CD4-positive, alpha-beta T cell treated with Interleukin-1 beta for 1 hour (primary cell): ENCODE measurements at regions not wholly inside any gene's neighbourhood (a gene's known extent, or its start where the extent isn't known, plus 50 kb on each side); places are given as distances from the start of the nearest gene placed in this dataset.
"Not testable (repeated sequence)": the region's sequence is repeated elsewhere in the genome, so short reads cannot be mapped to it uniquely, and the experiment has no call there.

Experiments
- DNase-seq, 2 donors: peaks; one replicate each; pipeline ENCODE4 v3.0.0-alpha.2; 2020 to 2022

DNA sequence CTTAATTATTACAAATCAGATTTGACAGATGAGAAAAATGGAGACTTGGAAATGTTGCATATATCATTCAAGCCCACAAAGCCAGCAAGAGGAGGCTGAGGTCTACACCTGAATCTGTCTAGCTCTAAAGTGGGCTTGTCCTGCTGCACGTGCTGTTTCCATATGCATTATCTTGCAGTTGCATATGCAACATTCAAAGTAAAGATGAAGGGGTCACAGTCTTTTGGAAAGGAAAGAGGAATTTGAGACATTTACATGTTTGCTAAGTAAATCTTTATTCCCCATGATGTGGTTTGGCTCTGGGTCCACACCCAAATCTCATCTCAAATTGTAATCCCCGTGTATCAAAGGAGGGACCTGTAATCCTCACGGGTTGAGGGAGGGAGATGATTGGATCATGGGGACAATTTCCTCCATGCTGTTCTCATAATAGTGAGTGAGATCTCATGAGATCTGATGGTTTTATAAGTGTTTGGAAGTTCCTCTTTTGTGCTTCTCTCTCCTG, 98.3 kb downstream of the BACH1 start:
- no peak for DNase-seq

DNA sequence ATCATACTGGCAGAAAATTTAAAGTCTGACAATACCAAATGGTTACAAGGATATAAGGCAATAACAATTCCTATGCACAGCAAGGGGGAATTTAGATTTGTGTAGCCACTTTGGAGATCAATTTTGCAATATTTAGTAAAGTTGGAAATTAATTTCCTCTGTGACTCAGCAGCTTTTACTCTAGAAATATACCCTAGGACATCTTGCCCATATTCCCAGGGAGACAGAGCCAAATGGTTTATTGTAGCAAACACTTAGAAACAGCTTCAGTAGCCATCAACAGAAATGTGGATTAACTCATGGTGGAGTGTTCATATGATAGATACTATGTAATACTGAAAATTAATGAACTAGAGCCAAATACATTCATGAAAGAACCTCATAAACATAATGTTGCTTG, 104.6 kb downstream of the BACH1 start:
- no peak for DNase-seq

DNA sequence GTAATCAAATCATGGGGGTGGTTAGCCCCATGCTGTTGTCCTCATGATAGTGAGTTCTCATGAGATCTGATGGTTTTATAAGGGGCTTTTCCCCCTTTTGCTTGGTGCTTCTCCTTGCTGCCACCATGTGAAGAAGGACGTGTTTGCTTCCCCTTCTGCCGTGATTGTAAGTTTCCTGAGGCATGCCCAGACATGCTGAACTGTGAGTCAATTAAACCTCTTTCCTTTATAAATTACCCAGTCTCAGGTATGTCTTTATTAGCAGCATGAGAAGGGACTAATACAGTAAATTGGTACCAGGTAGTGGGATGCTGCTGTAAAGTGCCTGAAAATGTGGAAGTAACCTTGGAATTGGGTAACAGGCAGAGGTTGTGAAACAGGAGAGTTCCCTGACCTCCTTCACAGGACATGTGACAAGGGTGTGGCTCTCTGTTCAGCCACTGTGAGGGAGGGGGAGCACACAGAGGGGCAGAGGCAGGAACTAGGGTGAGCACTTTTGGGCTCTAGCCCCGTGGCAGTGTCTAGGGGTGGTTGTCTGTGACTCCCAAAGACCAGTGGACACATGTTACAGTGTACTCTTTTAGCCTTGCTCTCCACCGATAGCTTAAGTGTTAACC, 105.3 kb downstream of the BACH1 start:
- DNase-seq = peak in 1 of 2 donors; percentile 47

DNA sequence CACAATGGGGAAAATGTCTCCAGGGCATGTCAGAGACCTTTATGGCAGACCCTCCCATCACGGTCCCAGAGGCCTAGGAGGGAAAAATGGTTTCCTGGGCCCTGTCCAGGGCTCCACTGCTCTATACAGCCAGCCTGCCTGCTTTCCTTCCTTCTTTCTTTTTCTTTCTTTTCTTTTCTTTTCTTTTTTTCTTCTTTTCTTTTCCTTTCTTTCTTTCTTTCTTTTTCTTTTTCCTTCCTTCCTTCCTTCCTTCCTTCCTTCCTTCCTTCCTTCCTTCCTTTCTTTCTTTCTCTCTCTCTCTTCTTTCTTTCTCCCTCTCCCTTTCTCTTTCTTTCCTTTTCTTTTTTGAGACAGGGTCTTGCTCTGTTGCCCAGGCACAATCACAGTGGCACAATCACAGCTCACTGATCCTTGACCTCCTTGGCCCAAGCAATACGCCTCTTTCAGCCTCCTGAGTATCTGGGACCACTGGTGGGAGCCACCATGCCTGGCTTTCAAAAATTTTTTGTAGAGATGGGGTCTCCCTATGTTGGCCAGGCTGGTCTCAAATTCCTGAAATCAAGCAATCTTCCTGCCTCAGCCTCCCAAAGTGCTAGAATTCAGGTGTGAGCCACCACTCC, 106.9 kb downstream of the BACH1 start:
- no peak for DNase-seq

DNA sequence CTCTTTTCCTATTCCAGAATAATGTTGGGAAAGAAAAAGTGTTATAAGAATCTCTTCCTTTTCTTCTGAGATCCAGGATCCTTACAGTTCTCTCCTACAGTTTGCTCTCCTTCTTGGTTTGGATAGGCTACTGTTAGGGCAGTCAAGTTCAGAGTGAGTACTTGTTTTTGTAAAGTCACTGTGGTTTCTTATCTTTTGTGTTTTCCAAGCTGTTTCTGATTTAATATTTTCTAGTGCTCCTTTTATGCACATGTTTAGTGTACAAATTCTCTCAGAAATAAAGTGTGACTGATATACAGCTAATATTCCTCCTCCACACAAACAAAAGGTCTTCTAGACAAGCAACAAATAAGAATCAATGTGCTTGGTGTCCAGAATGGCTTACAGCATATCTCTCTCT, 107.7 kb downstream of the BACH1 start:
- DNase-seq = no peak

DNA sequence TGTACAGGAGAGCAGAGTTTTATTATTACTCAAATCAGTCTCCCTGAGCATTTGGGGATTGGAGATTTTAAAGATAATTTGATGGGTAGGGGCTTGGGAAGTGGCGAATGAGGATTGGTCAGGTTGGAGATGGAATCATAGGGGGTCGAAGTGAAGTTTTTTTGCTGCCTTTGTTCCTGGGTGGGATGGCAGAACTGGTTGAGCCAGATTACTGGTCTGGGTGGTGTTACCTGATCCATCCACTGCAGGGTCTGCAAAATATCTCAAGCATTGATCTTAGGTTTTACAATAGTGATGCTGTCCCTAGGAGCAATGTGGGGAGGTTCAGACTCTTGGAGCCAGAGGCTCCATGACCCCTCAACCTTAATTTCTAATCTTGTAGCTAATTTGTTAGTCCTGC, 108.8 kb downstream of the BACH1 start:
- DNase-seq = no peak

DNA sequence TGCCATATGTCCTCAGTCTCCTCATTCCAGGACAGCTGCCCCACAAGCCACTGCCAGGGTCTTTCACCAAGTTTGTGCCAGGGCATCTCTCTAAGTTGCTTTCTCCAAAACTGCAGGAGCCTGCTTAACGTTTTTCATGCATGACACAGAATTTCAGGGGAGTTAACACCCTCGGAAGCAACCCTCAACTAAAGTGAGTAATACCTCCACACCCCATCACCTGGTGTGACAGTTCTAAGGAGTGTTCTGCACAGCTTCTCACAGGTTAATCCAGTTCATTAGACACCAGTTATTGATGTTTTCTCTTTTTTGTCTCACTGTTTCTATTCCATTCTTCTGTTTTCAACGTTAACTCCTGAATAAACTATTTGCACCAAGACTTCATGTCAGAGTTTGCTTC, 115.0 kb downstream of the BACH1 start:
- DNase-seq = no peak

DNA sequence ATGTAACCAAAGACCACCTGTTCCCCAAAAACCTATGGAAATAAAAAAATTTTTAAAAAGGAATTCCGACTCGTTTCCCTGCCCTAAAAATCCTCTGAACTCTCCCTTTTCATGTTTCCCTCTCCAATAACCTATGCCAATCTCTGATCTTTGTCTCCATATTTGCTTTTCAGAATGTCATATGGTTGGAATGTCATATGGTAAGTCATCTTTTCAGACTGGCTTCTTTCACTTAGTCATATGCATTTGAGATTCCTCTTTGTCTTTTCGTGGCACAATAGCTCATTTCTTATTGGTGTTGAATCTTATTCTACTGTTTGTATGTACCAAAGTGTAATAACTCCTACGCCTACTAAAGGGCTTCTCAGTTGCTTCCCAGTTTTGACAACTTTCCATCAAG, 117.5 kb downstream of the BACH1 start:
- DNase-seq = no peak

DNA sequence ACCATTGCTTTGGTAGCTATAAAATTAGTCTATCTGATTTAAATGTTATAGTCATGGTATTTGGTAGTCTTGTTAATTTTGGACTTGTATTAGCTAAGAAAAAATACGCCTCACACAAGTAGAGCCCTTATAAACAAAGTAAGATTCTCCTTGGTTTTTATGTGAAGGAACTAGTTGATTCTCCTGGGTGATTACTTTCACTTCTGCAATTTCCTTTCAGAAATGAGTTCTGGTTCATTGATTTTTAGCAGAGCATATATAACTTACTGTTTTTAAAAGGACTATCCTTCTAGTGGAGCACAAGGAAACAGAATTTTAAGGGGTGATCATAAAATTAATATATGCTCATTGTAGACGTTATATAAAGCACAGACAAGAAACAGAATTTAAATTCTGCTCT, 120.1 kb downstream of the BACH1 start:
- no peak for DNase-seq

DNA sequence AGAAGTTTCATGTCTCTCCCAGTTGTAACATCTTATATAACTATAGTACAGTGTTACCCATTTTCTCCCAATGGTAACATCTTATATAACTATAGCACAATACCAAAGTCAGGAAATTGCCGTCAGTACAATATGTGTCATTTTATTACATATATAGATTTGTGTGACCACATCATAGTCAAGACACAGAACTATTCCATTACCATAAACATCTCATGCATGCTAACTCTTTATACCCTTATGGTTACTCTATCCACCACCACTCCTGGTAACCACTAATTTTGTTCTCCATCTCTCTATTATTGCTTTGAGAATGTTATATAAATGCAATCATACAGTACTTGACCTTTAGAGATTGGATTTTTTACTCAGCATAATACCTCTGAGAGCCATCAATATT, 120.7 kb downstream of the BACH1 start:
- DNase-seq = no peak

DNA sequence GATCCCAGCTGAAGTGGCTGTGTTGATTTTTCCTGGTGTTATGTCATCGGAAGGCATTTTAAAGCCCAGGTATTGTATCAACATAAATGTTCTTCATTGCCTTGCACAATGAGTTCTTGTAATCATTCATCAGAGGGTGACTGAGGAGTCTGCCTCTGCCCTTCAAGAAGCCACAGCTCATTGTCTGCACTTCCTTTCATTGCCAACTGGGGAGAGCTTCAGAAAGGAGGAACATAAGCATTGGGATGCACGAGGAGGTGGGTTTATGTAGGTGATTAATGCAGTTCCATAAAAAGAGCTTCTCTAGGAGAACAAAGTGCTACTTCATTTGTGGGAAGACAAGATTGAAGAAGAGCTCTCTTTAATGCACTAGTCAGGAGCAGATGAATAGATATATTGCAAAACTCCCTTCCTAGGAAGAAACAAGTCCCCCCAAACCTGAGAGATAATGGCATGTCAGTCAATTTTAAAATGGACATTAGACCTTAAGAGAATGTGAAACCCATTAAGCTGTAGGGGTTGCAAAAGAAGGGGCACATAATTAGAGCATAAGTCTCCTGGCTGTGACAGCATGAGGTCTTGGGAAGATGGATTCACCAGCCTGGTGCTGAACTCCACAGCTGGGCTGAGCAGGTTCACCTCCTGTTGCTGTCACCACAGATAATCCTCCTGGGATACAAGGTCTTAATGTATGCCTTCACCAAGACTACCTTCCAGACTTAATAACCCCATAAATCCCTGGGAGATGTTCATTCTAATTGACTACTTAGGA, 124.6 kb downstream of the BACH1 start:
- DNase-seq = no peak

DNA sequence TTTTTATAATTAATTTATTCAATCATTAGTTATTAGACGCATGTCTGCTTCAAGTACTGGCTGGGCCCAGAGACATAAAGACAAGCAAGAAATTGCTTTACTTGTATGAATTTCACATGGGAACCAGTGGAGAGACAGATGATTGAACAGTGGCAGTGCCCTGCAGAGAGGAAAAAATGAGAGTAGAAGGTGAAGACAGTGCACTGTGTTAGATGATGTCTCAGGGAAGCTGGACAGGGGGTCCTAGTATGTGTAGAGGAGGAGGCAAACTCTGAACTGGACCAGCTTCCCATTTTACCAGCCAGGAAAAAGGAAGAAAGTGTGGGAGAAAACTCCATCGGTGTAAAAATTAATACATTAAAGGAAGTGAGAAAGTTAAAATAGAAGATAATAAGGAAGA, 126.0 kb downstream of the BACH1 start:
- DNase-seq = no peak

DNA sequence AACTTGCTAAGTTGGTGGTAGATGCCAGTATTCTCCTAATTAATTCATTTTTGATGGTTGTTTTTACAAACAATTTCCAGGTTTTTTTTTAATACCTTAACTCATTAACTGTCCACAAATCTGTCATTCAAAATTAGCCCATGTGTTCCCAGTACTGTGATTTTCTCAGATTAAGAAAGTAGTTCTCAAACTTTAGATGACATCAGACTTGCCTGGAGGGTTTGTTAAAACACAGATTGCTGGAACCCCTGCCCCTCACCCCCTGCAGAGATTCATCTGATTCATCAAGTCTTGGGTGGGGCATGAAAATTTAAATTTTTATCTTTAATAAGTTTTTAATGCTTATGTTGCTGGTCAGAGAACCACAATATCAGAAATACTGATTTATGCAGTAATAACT, 130.5 kb downstream of the BACH1 start:
- DNase-seq = no peak

DNA sequence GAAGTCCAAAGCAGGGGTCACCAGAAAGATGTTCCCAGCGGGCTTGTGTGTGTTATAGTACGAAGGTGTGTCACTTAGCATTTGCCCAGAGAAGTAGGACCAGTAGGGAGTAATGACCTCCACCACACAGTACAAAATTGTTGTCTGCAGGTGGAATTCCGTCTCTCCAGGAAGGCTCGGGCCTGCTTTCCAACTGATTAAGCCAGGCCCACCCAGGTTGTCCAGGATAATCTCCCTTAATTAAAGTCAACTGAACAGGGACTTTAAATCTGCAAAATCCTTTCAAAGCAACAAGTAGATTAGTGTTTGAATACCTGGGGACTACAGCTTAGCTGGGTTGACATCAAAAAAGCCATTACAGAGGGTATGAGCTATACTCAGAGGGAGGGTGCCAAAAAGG, 131.3 kb downstream of the BACH1 start:
- DNase-seq = no peak

DNA sequence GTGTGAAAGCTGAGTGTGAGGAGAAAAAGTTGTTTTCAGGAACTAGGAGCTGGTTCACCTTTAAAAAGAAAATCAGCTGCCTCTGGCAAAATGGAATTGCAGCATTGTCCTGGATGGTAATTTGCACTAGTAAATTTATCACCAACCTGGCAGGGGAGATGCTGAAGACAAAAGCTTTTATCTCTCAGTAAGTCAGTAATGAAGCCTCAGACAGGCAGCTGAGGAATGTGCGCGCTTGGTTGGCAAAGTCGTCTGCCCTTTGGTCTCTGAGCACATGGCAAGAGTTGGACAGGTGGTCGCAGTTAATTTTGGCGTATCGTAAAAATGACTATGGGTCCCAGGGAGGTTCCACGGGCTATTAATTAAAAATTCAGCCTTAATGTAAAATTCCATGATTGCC, 131.9 kb downstream of the BACH1 start:
- DNase-seq = no peak

DNA sequence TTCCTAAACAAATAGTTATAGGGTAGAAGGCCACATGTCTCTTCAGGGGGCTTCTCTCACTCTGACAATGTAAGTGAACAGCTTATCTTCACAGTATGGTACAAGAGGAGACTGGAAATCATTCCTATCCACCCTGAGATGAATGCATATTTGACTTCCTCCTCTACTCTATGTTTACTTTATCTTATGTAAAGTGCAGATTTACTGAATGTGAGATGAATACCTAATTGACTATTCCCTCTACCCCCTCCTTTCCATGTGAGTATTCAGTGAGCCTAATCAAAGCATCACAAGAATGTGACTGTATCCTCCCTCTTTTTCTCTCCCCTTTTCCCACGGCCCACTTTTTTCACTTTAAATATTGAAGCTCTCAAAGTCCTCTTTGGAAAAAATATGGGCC, 132.5 kb downstream of the BACH1 start:
- no peak for DNase-seq

DNA sequence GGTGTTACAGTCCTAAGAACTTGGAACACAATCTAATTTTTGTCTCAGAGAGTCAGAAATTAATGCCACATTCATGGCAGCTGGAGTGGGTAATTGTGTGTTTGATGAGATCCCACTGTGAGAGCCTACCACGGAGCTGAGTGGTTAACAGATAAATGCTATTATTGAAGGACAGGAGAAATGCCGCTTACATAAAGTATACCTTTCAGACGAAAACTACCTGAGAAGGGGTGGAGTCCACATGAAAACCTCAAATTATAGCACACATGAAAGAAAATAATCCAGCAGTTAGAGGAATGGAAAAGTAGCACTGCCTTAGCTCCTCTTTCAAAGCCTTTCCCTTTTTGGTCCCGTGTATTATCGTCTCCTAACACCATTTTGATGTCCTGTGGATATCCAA, 133.0 kb downstream of the BACH1 start:
- DNase-seq = no peak

DNA sequence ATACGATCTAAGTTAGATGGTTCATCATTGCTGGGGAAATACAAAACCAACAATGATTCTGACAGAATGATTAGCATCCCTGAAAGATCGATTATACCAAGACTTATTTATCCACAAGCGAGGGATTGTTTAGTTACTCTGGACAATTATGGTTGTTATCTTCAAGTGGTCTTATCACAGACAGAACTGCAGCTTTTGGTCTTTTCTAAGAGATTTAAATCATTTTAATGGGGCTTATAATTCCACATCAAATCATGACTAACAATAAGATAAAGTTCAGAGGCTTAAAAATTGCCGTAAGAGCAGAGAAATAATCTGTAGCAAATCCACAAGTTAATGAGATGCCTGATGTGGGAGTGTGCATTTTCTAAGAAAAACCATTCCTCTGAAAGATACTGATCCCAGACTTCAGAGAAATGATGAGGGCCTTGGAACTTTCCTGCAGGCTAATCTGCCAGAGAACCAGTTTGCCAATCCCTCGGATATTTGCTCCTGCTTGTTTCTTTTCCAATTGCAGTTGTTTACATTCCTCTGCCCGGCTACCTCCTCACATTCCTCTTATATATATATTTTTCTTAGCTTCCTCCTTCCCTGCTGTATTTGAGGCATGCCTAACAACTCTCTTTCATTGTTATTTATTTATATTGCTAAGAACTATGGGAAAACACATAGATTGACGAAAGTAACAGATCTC, 134.8 kb downstream of the BACH1 start:
- no peak for DNase-seq

DNA sequence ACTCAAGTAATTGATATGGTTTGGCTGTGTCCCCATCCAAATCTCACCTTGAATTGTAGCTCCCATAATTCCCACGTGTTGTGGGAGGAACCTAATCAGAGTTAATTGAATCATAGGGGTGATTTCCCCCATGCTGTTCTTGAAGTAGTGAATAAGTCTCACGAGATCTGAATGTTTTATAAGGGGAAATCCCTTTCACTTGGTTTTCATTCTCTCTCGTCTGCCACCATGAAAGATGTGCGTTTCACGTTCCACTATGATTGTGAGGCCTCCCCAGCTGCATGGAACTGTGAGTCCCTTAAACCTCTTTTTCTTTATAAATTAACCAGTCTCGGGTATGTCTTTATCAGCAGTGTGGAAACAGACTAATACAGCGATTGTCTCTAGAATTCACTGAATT, 135.4 kb downstream of the BACH1 start:
- DNase-seq = peak in 1 of 2 donors; percentile 18

DNA sequence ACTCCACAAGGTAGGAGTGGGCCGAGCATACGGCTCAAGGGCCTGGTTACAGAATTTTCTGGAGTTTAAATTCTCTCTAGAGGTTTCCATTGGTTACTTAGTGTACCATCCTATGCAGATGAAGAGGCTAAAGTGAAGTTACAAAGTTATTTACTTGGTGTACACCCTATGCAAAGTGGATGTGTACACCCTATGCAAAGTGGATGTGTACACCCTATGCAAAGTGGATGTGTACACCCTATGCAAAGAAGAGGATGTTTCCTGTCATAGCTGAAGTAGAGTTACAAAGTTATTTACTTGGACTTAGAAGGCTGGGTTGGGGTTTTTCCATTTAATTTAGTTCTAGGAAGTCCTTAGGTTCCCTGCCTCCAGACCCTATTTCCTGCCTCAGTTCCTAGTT, 136.3 kb downstream of the BACH1 start:
- DNase-seq = not testable (repeated sequence)

DNA sequence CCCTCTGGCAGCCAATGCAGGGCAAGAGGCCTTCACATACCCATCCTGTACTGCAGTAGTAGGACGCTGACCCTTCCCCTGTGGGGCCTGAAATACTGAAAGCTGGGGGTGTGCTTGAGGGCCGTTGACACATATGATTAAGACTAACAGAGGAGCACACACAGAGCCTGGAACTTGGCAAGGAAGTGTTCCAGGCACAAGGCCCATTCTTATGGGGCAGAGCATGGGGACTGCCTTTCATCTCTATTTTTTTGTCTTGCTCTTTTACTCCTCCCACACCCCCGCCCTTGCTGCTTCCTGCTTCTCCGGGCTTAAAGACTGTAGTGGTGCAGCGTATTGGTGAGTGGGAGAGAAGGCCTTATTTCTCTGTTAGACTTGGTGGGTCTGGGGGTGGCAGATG, 137.4 kb downstream of the BACH1 start:
- peak; percentile 5 to 52 for DNase-seq

DNA sequence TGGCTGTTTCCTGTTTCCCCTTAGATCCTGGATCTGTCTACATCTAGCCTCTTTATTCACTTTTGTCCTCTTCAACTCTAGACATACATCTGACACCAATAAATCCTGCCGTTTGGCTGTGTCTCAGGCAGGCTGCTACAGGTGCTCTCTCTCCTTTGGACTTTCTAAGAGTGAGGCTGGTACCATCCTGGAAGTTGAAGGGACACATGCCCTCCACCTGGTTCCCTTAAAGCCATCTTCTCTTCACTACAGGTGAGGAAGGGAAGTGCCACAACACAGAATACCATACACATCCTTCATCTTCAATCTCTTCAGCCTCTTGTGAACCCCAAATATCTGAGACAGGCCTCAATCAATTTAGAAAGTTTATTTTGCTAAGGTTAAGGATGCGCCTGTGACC, 137.9 kb downstream of the BACH1 start:
- peak in 1 of 2 donors; percentile 16 for DNase-seq

DNA sequence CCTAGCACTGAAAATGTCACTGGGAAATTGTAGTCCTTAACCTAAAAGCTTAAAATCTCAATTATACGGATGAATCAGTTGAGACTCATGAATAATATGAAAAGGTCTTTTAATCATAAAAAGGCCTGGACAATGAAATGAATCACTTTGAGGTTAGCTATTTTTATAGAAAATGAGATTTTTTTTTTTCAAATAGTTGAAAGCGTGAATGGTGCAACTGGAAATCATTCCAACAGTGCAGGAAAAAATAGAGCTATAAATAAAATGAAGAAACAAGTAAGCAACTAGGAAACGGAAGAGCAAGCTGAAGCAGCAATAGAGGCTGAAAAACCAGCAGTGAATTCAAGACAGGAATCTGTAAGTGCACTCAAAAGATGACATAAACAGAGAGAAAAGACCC, 142.9 kb downstream of the BACH1 start:
- no peak for DNase-seq
